Fibroblast of lung (primary cell): ENCODE measurements at regions not wholly inside any gene's neighbourhood (a gene's known extent, or its start where the extent isn't known, plus 50 kb on each side); places are given as distances from the start of the nearest gene placed in this dataset.

Experiments
- EZH2 ChIP-seq: IDR thresholded peaks from 2 replicates; pipeline ENCODE4 v1.5.1; 2012; ENCODE audit warnings: low read length, control low read depth, mild to moderate bottlenecking; ENCODE audit errors: missing control alignments
- TF ChIP-seq, protein P1 (sequence below), 2 donors: IDR thresholded peaks in 1 of 2; conservative IDR thresholded peaks in 1 of 2; 1 replicate in 1 of 2; 2 replicates in 1 of 2; pipeline ENCODE4 v1.5.1; 2011 to 2012; ENCODE audit warnings: low read length in 2 of 2, control low read depth in 1 of 2, inconsistent platforms in 1 of 2, low read depth in 1 of 2, mild to moderate bottlenecking in 1 of 2

DNA sequence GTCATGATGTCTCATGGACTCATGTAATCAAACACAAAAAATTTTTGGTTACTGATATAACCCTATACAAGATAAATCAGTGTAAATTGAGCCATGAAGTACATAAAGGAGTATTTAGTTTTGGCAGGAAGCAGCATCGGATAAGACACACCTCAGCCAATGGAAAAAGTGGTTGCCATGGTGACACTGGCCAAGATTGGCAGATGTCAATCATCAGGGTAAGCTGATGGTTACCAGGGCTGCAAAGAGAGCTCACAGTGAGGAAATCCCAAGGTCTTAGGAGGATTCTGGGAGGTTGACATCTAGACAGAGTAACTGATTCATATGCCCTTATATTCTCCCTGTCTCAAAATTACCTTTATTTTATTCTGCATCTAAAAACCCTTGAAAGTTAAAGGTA, 203.8 kb upstream of the PCSK2 start:
- TF ChIP-seq, protein P1, sequence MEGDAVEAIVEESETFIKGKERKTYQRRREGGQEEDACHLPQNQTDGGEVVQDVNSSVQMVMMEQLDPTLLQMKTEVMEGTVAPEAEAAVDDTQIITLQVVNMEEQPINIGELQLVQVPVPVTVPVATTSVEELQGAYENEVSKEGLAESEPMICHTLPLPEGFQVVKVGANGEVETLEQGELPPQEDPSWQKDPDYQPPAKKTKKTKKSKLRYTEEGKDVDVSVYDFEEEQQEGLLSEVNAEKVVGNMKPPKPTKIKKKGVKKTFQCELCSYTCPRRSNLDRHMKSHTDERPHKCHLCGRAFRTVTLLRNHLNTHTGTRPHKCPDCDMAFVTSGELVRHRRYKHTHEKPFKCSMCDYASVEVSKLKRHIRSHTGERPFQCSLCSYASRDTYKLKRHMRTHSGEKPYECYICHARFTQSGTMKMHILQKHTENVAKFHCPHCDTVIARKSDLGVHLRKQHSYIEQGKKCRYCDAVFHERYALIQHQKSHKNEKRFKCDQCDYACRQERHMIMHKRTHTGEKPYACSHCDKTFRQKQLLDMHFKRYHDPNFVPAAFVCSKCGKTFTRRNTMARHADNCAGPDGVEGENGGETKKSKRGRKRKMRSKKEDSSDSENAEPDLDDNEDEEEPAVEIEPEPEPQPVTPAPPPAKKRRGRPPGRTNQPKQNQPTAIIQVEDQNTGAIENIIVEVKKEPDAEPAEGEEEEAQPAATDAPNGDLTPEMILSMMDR (conservative IDR thresholded peaks at IDR 0.05 in 1 of 2, IDR thresholded peaks at IDR 0.05 in 1 of 2; ENCODE audit: low read depth in 1 of 2, low read length in 2 of 2) = no peak
- no peak for TF ChIP-seq EZH2
